HG03039 (cell line): ENCODE measurements at regions not wholly inside any gene's neighbourhood (a gene's known extent, or its start where the extent isn't known, plus 50 kb on each side); places are given as distances from the start of the nearest gene placed in this dataset.

Experiments used
- ATAC-seq: cut with Tn5 transposase; IDR thresholded peaks from one replicate; pipeline ENCODE4 v1.9.1; 2021; ENCODE audit warnings: mild to moderate bottlenecking, moderate library complexity; ENCODE audit not compliant: unreplicated experiment

- no peak for ATAC-seq
Measured at GRCh38 chr11:26777372-26777808, 55.5 kb upstream of the SLC5A12 start.

DNA sequence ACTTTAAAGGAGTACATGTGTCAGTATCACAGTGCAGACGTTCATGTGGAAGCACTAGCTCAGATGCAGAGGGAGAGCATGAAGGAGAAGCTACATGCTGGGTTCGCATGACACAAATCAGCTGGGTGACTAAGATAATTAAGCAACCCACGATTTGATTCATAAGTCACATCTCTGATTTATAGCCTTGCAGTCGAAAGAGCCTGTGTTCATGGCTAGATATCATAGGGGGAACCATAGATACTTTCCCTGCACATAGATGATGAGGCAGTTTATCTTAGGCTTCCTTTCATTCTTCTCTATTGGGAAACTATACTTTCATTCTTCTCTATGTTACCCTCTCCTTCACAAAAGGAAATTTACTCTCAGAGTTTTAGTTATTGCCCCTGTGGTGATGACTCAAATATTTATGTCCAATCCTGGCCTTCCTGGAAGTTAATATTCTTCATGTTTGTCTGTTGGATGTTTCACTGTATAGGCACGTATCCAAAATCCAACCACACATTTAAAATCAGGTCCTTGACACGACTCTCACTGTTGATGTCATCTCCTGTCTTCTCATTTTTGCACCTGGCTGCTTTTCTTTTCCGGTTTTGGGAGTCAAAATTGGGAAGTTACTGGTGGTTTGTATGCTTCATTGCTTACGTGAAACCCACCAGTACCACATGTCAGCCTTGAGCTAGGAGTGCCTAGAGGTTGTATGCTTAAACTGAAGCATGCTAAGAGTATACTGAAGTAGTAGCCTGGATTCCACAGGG lies 56.3 kb upstream of the SLC5A12 start:
- ATAC-seq, result no peak

DNA sequence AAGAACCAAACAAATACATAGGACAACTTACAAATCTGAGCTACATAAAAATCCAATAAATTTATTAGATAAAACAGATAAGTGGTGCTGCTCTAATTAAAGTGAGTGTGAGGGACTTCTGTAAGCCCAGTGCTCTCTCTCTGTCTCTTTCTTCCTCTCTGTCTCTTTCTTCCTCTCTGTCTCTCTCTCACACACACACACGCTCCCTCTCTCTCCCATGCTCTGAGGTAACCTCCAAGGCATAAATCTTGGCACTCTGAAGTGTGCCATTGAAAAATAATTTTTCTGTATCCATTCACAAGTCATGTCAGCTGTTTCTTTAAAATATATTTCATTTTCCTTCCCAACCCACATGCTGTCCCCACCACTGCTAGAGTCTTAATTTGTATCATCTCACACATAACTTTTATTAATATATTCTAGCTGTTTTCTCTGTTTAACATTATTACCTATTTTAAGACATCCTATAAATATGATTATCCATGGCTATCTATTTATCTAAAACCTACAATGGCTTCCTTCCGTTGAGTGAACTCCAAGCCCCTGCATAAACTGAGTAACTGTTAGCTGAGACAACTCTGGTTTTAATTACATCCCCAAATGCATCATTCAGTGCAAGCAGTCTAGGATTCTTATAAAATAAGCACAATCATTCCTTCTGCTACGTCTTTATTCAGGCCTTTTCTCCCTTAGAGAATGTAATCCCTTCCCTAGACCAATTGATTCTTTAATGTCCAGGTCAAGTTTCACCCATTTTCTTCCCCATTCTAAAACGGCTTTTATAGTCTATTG lies 57.4 kb upstream of the SLC5A12 start:
- ATAC-seq, result no peak

- ATAC-seq, result no peak
Measured at GRCh38 chr11:26780376-26781085, 58.7 kb upstream of the SLC5A12 start.

- no peak for ATAC-seq
Measured at GRCh38 chr11:26782220-26782965, 60.5 kb upstream of the SLC5A12 start.

- no peak for ATAC-seq
Measured at GRCh38 chr11:26783997-26784396, 62.1 kb upstream of the SLC5A12 start.

DNA sequence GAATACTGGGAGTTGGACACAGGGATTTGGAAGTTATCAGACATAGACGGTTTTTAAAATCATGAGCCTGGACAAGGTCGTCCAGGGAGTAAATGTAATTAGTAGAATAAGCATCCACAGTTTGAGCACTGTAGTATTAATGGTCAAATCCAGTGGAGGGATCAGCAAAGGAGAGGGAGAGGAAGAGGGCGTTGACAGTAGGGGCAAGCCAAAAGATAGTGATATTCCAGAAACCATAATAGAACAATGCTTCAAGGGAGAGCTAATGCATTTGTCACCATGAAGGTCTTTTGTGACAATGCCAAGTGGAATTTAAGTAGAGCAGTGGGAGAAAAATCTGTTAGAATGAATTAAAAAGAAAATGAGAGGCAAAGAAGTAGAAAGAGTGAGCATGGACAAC lies 68.9 kb upstream of the SLC5A12 start:
- ATAC-seq, result no peak

GRCh38 chr11:26792941-26793340 lies 71.1 kb upstream of the SLC5A12 start:
- no peak for ATAC-seq

DNA sequence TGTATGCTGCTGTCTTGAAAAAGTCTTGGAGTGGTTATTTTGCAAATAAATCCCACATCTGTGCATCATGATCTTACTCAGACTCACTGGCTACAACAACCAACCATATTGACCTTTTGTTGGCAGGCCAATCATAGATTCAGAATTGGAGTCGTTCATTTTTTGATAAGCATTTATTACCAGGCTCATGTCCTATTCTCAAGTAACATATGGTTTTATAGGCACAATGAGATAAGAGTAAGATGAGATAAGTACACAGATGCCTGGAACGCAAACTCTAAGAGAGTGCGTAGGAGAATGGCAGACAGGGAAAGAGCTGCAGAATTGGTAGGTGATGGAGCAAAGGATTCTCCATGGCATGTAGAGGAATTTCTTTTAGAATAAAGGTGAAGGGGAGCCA lies 71.6 kb upstream of the SLC5A12 start:
- no peak for ATAC-seq

DNA sequence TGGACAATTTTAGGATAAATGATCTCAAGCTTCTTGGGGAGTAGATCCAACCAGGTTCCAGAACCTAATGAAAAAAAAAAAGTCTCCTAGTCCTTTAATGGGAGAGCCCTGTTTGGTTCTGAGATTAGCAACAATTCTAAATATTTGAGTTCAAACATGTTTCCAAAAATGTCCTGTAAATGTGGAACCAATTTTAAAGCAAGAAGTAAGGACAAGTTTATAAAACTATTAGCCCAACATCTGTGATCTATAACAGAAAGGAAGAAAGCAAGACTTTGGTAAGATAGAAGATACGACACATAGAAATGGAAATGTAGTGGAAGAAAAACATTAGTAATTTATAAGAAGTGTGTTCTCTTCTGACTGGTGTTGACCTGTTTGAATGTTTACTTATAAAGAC lies 79.7 kb upstream of the SLC5A12 start:
- no peak for ATAC-seq

DNA sequence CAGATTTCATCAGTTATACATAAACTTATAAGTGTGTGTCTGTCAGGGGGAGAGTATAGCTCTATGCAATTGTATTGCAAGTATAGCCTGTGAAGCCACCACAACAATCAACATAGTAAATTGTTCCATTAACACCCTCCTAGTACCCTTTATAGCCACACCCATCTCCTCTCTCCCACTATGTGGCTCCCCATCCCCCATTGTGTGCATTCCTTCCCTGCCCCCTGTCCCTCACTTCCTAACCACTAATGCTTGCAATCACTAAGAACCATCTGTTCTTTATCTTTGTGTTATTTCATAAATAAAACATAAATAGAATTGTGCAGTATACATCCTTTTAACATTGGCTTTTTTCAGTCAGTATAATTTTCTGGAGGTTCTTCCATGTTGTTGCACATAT lies 83.1 kb upstream of the SLC5A12 start:
- ATAC-seq, result no peak

DNA sequence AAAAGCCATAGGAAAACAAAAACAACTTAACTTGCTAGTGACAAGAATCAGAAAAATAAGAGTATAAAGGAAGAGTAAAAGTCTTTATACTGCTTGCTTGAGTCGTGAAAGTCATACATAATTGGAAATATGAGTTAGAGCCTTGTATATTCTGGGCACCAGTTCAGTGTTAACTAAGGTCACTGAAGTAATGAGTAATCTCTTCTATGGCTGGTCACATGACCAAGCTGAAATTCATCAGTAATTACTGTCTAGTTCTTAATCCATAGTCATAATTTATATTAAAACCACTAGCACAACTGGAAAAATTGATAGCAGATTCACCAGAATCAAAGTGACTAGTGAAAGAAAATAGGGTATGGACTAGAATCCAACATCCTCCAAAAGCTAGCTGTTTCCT lies 84.4 kb upstream of the SLC5A12 start:
- no peak for ATAC-seq

DNA sequence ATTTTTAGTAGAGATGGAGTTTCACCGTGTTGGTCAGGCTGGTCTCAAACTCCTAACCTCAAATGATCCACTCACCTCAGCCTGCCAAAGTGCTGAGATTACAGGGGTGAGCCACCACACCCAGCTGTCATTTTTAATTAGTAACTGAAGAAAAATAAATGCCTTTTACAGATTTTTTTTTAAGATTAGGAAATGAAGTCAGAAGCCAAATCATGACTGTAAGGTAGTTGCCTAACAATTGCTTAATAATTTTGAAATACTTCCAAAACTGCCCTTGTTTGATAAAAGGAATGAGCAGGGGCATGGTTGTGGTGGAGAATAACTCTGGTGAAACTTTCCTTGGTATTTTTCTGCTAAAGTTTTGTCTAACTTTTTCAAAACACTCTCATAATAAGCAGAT lies 98.9 kb upstream of the SLC5A12 start:
- no peak for ATAC-seq

DNA sequence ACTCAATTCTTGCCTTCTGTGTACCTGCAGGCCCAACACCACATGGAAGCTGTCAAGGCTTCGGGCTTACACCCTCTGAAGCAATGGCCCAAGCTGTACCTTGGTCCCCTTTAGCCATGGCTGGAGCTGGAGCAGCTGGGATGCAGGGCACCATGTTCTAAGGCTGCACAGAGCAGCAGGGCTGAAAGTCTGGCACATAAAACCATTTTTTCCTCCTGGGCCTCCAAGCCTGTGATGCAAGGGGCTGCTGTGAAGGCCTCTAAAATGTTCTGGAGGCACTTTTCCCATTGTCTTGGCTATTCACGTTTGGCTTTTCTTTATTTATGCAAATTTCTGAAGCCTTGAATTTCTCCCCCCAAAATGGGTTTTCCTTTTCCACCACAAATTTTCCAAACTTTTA lies 102.1 kb upstream of the SLC5A12 start:
- ATAC-seq, result no peak

DNA sequence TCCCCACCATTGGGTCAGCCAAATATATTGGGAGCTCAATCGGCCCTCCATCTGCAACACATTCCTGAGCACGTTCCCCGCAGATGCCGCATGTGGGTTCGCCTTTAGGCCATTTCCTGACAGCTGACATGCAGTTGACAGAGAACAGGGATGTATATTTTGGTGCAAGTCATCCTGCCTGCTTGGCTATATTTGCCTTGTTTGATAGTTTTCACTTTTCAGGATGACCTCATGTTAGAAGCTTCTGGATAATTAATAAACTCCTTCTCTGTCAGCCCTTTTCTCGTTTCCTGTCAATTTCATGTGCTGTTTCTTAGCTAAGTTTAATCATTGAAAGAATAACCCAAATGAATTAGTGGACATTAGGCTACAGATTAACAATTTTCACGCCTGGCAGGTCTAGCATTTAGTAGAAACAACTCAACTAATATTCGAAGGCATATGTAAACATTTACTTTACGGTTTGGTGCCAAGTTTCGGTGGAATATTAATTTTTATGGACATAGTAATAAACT lies 105.8 kb upstream of the SLC5A12 start:
- ATAC-seq, result no peak

GRCh38 chr11:26828288-26828687 lies 106.4 kb upstream of the SLC5A12 start:
- ATAC-seq, result no peak

- no peak for ATAC-seq
Measured at GRCh38 chr11:26830218-26830617, 108.4 kb upstream of the SLC5A12 start.

- no peak for ATAC-seq
Measured at GRCh38 chr11:26830757-26831156, 108.9 kb upstream of the SLC5A12 start.

DNA sequence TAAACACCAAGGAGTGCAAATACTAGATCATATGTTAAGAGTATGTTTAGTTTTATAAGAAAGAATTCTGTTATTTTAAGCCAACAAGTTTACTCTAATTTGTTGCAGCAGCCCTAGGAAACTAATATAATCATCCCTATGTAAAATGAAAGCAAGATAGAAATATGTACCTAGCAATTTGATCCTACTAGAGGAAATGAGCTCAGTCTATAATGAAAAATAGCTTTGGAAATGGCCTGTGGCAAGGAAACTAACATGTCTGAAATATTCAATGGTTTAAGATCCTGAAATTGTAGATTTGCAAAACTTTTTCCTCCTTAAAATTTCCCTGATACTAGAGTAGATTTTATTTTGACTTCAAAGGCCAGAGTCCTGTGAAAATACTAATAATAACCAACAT lies 112.7 kb upstream of the SLC5A12 start:
- ATAC-seq, result no peak

DNA sequence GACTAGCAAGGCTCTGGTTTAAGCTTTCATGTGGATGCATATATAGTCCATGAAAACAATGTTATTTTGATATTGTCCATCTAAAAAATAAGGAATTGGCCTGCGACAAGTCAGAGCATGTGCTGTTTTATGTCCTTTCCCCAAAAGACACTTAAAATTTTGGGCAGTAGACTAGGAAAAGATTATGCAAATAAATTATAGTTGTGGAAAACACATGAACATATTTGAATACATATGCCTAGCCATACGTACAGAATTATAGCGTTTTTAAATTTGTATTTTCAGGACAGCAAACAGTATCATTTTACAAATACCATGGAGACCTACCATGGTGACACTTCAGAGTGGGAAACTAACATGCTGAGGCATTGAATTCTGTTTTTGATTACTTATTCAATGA lies 113.8 kb upstream of the SLC5A12 start:
- no peak for ATAC-seq

- no peak for ATAC-seq
Measured at GRCh38 chr11:26837154-26837553, 115.3 kb upstream of the SLC5A12 start.
